ENCODE measurements at regions not wholly inside any gene's neighbourhood (a gene's known extent, or its start where the extent isn't known, plus 50 kb on each side); places are given as distances from the start of the nearest gene placed in this dataset.
A peak's percentile ranks its signal among the peaks of the same experiment; 100 is the strongest.

DNA sequence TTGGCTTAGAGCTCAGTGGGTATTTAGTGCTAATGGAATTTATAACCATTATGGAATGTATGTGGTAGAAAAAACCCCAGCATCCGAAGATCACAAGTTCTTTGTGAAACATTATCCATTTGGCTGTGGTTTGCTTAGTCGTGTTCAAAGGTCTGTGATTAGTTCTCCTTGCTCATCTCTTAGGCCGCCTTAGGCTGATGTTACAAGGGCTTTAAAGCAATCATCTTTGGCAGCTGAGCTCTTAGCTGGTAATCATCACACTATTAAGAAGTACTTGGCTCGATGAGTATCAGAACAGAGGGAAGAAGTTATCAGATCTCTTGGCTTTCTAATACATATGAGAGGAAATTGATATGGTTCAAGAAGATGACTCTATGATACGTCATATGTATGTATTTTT lies 124.1 kb upstream of the E2F7 start:
- no peak for TF ChIP-seq CTCF (IDR thresholded peaks at IDR 0.05; ENCODE audit: low read depth, low read length)
- no peaks in the 10 kb centered on the region for H3K4me1 ChIP-seq (ENCODE audit: low read depth)

GRCh38 chr12:77179515-77179914 lies 114.1 kb upstream of the E2F7 start:
- H3K4me1 ChIP-seq (ENCODE audit: low read depth) = no peaks in the 10 kb centered on the region
- no peaks in the 10 kb centered on the region for H3K9me3 ChIP-seq (ENCODE audit: low read depth)
- no peak overlapping the region for H3K27ac ChIP-seq
- no peak for TF ChIP-seq CTCF (IDR thresholded peaks at IDR 0.05; ENCODE audit: low read depth, low read length)
- no peaks in the 10 kb centered on the region for H3K27me3 ChIP-seq
- no peak for DNase-seq (ENCODE audit: low read depth in 1 of 2, low spot score in 1 of 2)
- H3K36me3 ChIP-seq = no peaks in the 10 kb centered on the region
- H3K4me3 ChIP-seq = no peak overlapping the region

More for the DNA sequence above, 124.1 kb upstream of the E2F7 start:
- DNase-seq (ENCODE audit: low read depth in 1 of 2, low spot score in 1 of 2) = peak in 1 of 2 donors; percentile 55
- Histone ChIP-seq H3K27me3 (no peaks in the 10 kb centered on the region), H3K27ac (no peak overlapping the region), H3K36me3 (no peaks in the 10 kb centered on the region), H3K9me3 (ENCODE audit: low read depth) (no peaks in the 10 kb centered on the region), H3K4me3 (no peak overlapping the region)

GRCh38 chr12:77167801-77168200 lies 102.4 kb upstream of the E2F7 start:
- Histone ChIP-seq H3K36me3 (no peaks in the 10 kb centered on the region), H3K4me1 (ENCODE audit: low read depth) (no peaks in the 10 kb centered on the region), H3K27ac (no peak overlapping the region), H3K27me3 (no peaks in the 10 kb centered on the region), H3K4me3 (no peak overlapping the region), H3K9me3 (ENCODE audit: low read depth) (no peaks in the 10 kb centered on the region)
- peak in 1 of 2 donors; percentile 6 for DNase-seq (ENCODE audit: low read depth in 1 of 2, low spot score in 1 of 2)
- TF ChIP-seq CTCF (IDR thresholded peaks at IDR 0.05; ENCODE audit: low read depth, low read length) = no peak

DNA sequence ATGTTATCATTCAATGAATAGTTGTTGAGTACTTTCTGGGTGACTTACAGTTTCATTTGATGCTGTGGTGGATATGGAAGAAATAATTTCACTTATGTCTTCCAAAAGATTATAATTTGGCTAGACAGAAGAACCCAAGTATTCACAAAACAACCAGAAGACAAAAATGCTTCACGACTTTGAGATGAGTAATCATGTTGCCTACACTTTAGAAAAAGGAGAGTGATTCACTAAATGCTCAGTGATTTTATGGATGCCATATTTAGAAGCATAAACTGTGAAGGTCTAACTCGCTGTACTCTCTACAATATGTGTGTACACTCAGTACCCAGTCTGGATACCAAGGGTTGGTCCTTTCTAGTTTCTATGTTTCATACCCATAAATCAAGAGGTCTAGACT lies 101.3 kb upstream of the E2F7 start:
- no peak for DNase-seq (ENCODE audit: low read depth in 1 of 2, low spot score in 1 of 2)
- Histone ChIP-seq H3K27ac (no peak overlapping the region), H3K4me1 (ENCODE audit: low read depth) (no peaks in the 10 kb centered on the region), H3K27me3 (no peaks in the 10 kb centered on the region), H3K36me3 (no peaks in the 10 kb centered on the region), H3K9me3 (ENCODE audit: low read depth) (no peaks in the 10 kb centered on the region), H3K4me3 (no peak overlapping the region)
- no peak for TF ChIP-seq CTCF (IDR thresholded peaks at IDR 0.05; ENCODE audit: low read depth, low read length)

- Histone ChIP-seq H3K9me3 (ENCODE audit: low read depth) (no peaks in the 10 kb centered on the region), H3K27ac (no peak overlapping the region), H3K27me3 (no peaks in the 10 kb centered on the region), H3K36me3 (no peaks in the 10 kb centered on the region), H3K4me1 (ENCODE audit: low read depth) (no peaks in the 10 kb centered on the region), H3K4me3 (no peak overlapping the region)
- DNase-seq (ENCODE audit: low read depth in 1 of 2, low spot score in 1 of 2) = no peak
- TF ChIP-seq CTCF (IDR thresholded peaks at IDR 0.05; ENCODE audit: low read depth, low read length) = no peak
Observed at GRCh38 chr12:77163074-77164038, 98.0 kb upstream of the E2F7 start.

Measured in cardiac muscle cell (in vitro differentiated cells and primary cell).